ENCODE measurements at regions not wholly inside any gene's neighbourhood (a gene's known extent, or its start where the extent isn't known, plus 50 kb on each side); places are given as distances from the start of the nearest gene placed in this dataset.

DNA sequence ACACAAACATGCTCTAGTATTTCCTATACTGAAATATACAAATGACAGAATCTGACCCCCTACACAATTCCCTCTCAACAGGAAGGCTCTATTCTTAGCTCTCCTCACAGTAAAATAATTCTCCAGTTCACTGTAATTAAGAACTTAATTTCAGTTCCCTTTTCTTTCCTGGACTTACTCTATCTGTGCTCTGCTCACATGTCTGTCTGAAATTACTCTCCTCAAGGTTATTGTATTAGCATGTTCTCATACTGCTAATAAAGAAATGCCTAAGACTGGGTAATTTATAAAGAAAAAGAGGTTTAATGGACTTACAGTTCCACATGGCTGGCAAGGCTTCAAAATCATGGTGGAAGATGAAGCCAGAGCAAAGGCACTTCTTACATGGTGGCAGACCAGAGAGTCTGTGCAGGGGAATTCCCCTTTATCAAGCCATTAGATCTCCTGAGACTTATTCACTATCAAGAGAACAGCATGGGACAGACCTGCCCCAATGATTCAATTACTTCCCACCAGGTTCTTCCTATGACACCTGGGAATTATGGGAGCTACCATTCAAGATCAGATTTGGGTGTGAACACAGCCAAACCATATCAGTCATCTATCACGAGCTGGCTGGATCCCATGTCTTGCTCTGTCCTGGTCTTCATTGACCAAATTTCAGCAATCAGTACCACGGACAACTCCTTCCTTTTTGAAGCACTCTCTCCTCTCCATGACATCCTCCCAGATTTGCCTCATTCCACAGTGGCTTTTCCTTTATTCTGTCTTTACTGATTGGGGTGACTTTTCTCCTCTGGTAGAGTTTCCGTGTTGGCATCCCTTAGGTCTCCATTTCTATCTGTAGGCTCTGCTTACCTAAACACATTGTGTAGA is 110.9 kb downstream of the GALR1 start:
- TF ChIP-seq, protein P1, sequence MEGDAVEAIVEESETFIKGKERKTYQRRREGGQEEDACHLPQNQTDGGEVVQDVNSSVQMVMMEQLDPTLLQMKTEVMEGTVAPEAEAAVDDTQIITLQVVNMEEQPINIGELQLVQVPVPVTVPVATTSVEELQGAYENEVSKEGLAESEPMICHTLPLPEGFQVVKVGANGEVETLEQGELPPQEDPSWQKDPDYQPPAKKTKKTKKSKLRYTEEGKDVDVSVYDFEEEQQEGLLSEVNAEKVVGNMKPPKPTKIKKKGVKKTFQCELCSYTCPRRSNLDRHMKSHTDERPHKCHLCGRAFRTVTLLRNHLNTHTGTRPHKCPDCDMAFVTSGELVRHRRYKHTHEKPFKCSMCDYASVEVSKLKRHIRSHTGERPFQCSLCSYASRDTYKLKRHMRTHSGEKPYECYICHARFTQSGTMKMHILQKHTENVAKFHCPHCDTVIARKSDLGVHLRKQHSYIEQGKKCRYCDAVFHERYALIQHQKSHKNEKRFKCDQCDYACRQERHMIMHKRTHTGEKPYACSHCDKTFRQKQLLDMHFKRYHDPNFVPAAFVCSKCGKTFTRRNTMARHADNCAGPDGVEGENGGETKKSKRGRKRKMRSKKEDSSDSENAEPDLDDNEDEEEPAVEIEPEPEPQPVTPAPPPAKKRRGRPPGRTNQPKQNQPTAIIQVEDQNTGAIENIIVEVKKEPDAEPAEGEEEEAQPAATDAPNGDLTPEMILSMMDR (conservative IDR thresholded peaks at IDR 0.05; ENCODE audit: low read length), result no peak
- H3K4me3 ChIP-seq (ENCODE audit: low read length), result no peak overlapping the region
- no peak for DNase-seq (ENCODE audit: low read depth)

DNA sequence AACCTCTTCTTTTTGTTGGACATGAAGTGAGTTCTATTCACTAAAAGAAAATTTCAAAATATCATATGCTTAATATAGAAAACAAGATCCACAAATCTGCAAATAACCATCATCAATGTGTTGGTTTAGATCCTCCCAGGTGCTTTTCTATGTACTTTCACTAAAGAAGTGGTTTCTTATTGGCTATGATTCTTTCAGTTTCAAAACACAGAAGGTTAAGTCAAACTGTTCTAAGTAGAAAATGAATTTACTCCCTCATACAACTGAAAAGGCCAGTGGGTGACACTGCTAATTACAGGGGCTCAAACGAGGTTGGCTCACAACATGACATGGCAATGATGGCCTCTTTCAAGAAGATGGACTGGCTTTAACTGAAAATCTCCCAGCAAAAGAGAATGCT is 111.7 kb downstream of the GALR1 start:
- H3K4me3 ChIP-seq (ENCODE audit: low read length), result no peak overlapping the region
- DNase-seq (ENCODE audit: low read depth), result no peak
- TF ChIP-seq, protein P1 (conservative IDR thresholded peaks at IDR 0.05; ENCODE audit: low read length), result no peak

DNA sequence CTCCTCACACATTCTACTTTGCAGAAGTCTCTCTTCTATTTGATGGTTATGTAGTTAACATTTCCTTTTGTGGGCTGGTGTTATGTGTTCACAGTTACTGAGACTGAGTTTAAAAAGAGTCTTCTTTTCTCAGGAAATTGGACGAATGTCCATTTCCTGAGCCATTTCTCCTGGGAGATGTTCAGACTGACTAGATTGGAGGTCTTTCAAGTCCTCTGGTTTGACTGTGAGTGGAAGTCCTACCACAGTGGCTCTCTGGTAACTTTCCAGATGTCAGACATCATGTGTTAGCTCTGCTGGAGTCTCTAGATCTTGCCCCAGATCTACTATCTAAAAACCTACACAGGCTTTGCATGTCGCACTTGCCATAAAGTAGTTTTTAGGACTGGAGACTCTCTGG is 116.0 kb downstream of the GALR1 start:
- no peak overlapping the region for H3K4me3 ChIP-seq (ENCODE audit: low read length)
- TF ChIP-seq, protein P1 (conservative IDR thresholded peaks at IDR 0.05; ENCODE audit: low read length), result no peak
- no peak for DNase-seq (ENCODE audit: low read depth)

DNA sequence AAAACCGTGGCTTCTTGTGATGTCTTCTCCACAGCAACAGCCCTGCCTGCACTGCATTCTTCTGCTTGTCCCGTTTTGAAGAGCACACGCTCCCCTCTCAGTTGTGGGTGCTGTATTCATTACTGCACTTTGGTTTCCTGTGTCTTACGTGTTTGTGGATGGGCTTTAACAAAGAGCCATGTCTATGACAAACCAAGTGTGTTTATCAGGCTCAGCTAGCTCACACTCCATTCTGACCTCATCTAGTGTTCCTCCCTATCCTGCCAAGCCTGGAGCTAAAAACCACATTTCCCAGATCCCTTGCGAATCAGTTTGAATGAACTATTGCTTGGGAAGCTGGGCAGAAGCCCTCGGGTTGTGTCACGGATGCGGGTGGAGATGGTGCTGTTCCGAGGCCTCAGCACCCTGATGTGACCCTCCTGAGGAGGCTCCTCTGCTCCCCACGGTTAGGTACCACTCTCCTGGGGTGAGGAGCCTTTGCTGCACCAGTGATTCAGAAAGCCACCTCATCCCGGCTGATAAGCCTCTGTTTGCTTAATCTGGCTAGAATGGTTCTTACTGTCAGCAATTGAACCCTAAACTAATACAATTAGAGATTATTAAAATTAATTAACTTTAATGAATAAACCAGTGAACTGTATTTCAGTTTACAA is 116.5 kb downstream of the GALR1 start:
- no peak overlapping the region for H3K4me3 ChIP-seq (ENCODE audit: low read length)
- DNase-seq (ENCODE audit: low read depth), result no peak
- TF ChIP-seq, protein P1 (conservative IDR thresholded peaks at IDR 0.05; ENCODE audit: low read length), result no peak

DNA sequence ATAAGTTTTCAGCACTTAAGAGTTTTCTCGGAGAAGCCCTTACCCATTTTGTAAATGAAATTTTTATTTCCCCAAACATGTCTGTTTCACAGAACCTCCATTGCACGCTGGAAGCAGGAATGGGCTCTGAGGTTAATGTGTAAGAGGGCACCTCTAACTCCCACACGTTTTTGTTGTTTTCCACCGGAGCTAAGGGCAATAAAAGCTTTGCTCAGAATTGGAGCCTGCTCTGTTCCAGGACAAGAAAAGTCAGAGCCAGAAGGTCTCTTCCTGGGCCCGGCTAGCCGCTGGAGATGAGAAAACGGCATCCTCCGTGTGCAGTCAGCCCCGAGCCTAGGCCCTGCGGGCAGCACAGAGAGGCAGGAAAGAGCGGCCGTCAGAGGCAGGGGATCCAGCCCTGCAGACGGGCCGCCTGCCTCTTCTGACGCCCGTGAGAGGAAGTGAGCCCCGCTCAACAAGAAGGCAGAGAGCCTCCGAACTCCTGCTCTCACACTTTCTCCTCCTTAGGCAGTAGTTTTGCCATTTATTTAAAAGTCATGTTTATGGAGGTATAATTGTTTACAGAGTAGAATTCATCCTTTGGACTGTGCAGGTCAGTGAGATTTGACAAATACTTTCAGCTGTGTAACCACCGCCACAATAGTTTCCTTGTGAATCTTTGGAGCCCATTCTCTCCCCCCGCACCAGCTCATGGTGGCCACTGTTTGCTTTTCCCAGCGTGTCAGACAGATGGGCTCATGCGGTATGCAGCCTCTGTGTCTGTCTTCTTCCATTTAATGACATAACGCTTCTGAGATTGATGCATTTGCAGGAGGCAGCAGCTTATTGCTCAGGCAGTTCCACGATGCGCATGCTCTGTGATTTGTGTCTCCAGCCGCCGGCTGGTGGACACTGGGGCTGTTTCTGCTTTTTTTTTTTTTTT is 117.3 kb downstream of the GALR1 start:
- peak overlapping the region; percentile 36 for H3K4me3 ChIP-seq (ENCODE audit: low read length)
- peak; percentile 26 for DNase-seq (ENCODE audit: low read depth)
- TF ChIP-seq, protein P1 (conservative IDR thresholded peaks at IDR 0.05; ENCODE audit: low read length), result no peak

DNA sequence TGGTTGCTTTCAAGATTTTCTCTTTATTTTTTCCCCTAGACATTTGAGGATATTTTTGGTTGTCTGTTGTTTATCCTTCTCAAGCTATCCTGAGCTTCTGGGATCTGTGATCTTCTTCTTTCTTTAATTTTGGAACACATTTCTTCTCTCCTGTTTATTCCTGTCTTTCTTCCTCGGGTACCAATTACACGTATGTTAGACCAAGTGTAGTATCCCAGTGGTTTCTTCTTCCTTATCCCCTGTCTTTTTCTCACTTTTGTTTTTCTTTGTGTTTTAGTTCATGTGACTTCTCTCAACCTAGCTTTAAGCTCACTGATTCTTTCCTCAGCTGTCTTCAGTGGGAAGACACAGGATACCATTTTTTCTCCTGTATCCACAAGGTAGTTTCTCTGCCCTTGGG is 120.0 kb downstream of the GALR1 start:
- no peak overlapping the region for H3K4me3 ChIP-seq (ENCODE audit: low read length)
- no peak for DNase-seq (ENCODE audit: low read depth)
- TF ChIP-seq, protein P1 (conservative IDR thresholded peaks at IDR 0.05; ENCODE audit: low read length), result no peak

Measured in AG10803 (cell line).